HG03432 (cell line): ENCODE measurements at regions not wholly inside any gene's neighbourhood (a gene's known extent, or its start where the extent isn't known, plus 50 kb on each side); places are given as distances from the start of the nearest gene placed in this dataset.

Source experiments
- ATAC-seq: cut with Tn5 transposase; IDR thresholded peaks from one replicate; pipeline ENCODE4 v1.9.1; 2021; ENCODE audit warnings: mild to moderate bottlenecking, moderate library complexity; ENCODE audit not compliant: unreplicated experiment

DNA sequence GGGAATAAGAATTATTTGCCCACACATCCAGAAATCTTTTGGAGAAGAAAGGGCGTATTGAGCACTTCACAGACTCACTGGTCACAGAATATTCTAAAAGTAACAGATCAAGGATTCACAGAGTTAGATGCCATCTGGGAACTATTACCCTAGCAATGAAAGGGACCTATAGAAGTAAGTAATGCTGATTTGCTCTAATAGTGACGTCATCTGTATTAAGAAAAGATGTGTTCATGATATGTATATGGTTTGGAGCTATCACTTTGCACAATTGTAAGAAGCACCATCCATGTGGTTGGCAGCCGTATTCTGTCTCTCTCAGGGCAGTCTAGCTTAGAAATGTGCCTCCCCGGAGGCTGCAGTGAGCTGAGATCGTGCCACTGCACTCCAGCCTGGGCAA, 52.8 kb upstream of the SV2C start:
- no peak for ATAC-seq

DNA sequence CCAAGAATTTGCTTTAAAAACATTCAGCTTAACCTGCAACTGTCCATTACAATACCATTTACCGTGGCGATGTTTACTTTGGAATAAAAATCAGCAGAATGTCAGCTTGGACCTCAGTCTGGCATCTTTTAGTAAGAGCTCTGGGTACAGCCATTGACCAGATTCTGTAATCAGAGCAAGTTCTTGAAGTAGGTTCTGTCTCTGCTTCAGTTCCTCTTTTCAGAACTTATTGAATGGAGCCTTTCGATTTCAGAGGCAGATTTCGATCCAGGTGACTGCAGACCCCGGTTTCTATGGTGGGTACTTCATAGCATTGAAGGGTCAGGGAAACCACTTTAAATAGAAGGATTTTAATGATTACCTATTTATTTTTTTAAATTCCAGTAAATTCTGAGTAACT, 53.4 kb upstream of the SV2C start:
- ATAC-seq: no peak

DNA sequence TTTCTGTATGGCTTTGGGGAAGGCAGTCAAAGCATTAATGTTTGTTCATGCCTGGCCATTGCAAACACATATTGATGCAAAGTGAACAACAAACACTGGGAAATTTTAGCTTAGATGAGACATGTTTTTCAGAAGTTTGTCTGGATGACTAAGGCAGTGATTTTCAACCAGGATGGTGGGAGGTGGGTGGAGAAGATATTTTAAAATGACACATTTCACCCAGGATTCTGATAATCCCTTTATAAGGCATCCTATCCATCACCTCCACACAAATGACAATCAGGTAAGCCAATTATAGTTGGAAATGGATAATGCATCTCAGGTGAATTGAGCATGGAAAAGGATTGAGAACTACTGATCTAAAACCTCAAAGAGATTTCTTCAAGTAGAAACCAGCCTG, 57.4 kb upstream of the SV2C start:
- no peak for ATAC-seq

- ATAC-seq: no peak
These were observed 58.1 kb upstream of the SV2C start for GRCh38 chr5:76025069-76025468.

DNA sequence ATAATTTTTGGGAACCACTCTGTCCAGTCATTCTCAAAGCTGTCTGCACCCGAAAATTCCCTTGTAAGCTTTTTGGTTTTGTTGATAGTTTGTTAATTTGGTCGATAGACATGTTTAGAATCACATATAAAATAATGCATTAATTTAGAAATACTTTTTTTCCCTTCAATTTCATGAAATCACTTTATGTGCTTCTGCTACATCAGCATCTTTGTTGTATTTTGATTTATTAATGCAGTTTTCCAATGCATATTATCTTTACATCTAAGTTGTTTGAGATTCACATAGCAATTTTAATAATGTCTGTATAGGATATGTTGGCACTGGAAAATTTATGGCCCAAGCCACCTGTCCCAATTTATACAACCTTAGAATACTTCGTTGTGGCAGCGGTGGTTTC, 60.6 kb upstream of the SV2C start:
- no peak for ATAC-seq

GRCh38 chr5:76021936-76022584, 61.1 kb upstream of the SV2C start:
- ATAC-seq: no peak

DNA sequence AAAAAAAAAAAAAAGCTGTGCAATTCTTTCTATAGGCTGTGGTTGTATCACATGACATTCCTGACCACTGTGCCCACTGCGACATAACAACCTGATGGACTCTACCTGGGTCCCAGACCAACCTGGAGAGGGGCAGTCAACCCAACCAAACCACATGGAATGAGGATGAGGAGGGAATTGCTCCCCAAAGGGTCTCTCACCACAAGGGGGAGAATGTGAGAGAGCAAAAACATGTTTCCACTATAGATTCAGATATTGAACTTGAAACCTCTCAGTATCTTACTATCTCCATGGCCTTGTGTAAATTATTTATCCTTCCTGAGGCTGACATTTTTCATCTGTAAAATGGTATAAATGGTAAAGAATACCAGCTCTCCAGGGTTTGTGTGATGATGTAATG, 66.9 kb upstream of the SV2C start:
- no peak for ATAC-seq

- no peak for ATAC-seq
These were observed 69.2 kb upstream of the SV2C start for GRCh38 chr5:76014005-76014404.

DNA sequence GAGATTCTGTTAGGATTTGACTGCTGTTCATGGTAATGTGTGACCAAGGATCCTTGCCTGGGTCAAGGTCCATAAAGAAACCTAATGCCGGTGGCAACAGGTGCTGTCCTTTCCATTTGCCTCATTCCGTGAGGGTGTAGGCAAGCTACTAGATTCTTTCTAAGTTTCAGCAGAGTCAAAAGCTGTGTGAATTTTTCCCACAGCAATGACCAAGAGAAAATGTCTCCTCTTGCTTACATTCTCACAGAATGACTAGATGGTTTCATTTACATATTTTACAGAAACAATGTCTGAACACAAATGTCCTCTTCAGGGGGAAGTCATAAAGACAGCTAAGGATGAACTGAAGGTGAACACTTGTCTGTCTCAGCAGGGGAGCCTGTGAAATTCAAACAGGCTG, 75.3 kb upstream of the SV2C start:
- ATAC-seq: no peak

GRCh38 chr5:76000582-76000981, 82.6 kb upstream of the SV2C start:
- ATAC-seq: no peak

DNA sequence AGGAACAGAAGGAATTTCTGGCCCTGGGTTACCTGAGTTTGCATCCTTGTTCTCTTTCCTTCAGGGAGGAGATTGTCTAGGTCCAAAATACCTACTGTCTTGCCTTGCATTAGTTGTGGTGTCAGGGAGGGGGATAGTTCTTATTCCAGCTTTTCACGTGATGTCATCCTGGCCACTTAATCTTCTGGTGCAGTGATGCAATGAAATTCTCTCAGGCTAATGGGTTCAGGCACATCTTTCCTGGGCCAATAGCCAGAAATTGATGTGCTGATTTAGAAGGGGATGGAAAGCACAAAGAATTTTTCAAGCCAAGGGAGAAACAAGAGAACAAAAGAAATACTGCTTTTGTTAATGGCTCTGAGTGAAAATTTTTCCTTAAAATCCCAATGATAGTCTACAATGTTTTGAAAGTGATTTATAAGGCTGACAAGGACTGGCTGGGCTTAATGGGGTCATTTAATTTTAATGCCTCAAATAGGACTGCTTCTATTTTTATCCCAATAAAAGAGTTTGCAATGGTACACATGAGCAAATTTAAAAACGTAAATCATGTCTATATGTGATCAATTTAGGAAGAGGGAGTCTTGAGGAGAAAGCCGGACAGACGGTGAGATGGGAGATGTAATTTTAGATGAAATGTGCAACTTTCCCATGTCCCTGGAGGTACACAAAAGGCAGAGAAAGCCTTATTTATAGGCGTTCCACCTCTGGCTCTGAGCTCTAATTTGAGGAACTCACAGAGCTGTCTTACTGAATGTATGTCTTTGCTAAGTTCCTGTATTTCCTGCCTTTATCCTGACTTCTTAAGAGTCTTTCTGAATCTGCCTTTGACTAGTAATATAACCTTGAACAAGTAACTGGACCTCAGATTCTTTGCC, 89.3 kb upstream of the SV2C start:
- ATAC-seq: no peak

DNA sequence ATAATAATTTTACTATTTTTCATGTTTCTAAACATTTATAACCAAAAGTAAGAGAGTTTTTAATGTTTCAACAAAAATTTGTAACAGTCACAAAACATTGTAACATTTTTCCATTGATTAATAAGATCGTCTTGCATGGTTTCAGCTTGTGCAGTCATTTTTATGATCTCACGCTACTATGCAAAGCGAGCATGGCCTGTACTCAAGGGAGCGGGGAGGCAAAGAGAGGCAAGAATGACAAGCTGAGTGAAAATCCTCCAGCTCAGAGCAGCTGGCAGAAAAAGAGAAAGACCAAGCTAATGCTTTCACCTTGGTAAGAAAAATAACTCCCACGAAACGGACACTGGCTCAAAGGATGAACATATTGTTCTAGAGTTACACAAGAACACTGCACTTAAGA, 90.0 kb upstream of the SV2C start:
- no peak for ATAC-seq

DNA sequence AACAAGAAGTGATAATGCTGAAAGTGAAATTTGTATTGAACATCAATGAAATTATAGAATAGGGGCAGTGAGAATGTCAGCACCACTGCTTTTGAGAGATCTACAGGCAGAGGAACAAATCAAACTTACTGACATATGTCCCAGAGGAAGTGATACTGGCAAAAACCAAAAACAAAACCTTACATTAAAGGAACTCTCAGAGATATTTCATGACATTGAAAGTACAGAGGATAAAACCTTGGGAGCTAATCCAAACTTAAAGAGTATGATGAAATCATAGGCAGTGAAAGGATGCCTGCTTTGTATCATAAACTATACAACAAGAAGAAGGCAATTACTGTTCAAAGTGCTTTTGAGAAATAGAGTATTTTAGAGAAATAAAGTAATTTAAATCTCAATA, 90.4 kb upstream of the SV2C start:
- no peak for ATAC-seq

- no peak for ATAC-seq
These were observed 98.1 kb upstream of the SV2C start for GRCh38 chr5:75985077-75985476.

- no peak for ATAC-seq
These were observed 107.7 kb upstream of the SV2C start for GRCh38 chr5:75975496-75975895.

- no peak for ATAC-seq
These were observed 117.9 kb upstream of the SV2C start for GRCh38 chr5:75965292-75965691.

- ATAC-seq: no peak
These were observed 119.2 kb upstream of the SV2C start for GRCh38 chr5:75964008-75964407.

DNA sequence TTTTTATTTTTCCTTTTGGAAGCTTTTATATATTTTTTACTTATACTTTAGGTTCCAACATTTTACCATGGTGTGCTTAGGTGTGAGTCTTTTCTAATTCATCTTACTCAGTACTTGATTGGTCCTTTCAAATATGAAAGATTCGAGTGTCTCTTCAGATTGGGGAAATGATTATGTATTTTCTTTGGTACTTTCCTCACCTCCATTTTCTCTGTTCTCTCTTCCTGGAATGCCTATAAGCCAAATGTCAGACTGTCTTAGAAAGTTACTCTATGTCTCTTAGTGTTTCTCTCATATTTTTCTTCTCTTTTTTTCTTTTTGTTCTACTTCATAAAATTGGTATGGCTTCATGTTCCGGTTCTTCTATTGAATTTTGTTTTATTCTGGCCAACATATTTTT, 119.6 kb upstream of the SV2C start:
- no peak for ATAC-seq

DNA sequence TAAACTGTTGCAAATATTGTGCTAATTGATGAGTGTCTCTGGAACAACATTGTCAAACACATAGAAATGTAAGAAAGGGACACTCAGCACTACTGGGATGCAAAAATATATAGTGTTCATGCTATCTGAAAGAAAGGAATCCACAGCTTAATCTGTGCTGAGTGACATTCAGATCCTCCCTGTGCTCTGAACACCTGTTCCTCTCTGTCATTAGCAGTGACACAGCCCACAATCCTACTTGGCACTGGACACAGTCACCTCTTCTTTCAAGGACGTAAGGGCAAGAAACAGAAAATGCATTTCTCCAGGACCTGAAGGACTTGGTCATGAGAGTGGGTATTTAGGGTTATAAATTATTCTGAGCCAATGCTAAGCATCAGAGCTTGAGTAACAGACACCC, 121.4 kb upstream of the SV2C start:
- ATAC-seq: no peak

DNA sequence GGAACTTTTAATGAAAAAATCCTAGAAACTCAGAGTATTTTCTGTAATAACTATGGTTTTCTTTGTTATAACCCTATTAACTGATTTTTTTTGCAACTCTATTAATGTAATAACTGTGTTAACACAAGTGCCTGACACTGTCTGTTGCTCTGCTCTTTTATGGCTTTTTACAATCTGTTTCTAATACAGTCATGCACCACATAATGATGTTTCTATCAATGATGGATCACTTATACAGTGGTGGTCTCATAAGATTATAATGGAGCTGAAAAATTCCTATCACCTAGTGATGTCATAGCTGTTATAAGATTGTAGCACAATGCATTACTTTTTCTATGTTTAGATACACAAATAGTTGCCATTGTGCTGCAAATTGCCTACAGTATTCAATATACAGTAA, 123.1 kb upstream of the SV2C start:
- ATAC-seq: no peak

DNA sequence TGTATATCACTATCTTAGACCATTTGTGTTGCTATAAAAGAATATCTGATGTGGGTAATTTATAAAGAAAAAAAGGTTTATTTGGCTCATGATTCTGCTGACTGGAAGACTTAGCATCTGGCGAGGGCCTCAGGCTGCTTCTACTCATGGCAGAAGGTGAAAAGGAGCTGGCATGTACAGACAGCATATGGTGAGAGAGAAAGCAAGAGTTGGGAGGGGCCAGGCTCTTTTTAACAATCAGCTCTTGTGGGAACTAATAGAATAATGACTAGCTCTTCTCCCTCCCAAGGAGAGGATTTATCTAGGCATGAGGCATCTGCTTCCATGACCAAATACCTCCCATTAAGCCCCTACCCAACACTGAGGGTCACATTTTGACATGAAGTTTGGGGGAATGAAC, 130.2 kb upstream of the SV2C start:
- no peak for ATAC-seq

- ATAC-seq: no peak
These were observed 130.9 kb upstream of the SV2C start for GRCh38 chr5:75952291-75952690.

DNA sequence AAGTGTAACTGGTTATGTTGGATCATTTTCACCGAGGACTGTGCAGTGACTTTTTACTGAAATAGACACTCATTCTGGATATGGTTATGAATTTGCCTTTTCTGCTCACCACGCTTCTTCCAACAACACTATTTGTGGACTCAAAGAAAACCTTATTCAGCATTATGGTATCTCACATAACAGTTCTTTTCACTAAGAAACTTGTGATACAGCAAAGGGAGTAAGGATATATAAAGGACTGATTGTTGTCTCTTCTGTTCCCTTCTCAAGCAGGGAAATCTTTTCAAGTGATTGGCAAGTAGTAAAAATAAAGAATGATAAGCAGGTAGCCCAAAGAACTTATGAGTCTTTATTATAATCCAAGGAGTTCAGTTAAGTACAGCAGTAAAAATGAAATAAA, 131.5 kb upstream of the SV2C start:
- no peak for ATAC-seq
